Activated CD4-positive, alpha-beta T cell treated with anti-CD3 and anti-CD28 coated beads, Interleukin-2, Interleukin-6, amounts not matched to agents 100 ng/mL and 50 ng/mL, durations not matched to agents 16 hours and 8 hours (primary cell): ENCODE measurements at regions not wholly inside any gene's neighbourhood (a gene's known extent, or its start where the extent isn't known, plus 50 kb on each side); places are given as distances from the start of the nearest gene placed in this dataset.

Experiments
- DNase-seq: peaks from one replicate; pipeline ENCODE4 v3.0.0-alpha.2; 2020

GRCh38 chr10:120641695-120642094 is 184.7 kb downstream of the PLPP4 start:
- DNase-seq: no peak

GRCh38 chr10:120643351-120643750 is 186.3 kb downstream of the PLPP4 start:
- no peak for DNase-seq

- DNase-seq: no peak
These were observed 187.8 kb downstream of the PLPP4 start for GRCh38 chr10:120644556-120645410.

GRCh38 chr10:120646159-120646732 is 189.2 kb downstream of the PLPP4 start:
- no peak for DNase-seq

- DNase-seq: no peak
These were observed 189.9 kb downstream of the PLPP4 start for GRCh38 chr10:120646738-120647456.

GRCh38 chr10:120650705-120651399 is 193.8 kb downstream of the PLPP4 start:
- no peak for DNase-seq

GRCh38 chr10:120656107-120656506 is 195.1 kb upstream of the WDR11 start:
- no peak for DNase-seq

DNA sequence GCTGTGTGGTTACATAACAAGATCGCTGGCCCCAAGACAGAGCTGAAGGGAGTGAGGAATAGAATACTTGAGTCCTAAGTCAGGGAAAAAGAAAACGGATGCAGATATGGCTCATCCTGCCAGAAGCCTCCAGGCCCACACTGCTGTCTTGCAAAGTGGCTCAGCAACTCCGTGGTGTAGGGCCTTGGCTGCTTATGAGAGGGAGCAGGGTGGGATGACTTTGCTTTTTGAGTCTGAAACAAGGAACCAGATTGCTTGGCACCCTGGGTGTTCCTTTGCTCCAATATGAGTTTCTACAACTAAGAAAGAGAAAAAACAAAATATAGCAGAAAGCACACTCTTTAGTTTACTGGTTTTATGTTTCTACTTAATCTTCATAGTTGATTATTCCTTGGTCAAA is 193.8 kb upstream of the WDR11 start:
- no peak for DNase-seq

- DNase-seq: no peak
These were observed 191.9 kb upstream of the WDR11 start for GRCh38 chr10:120658943-120659885.

DNA sequence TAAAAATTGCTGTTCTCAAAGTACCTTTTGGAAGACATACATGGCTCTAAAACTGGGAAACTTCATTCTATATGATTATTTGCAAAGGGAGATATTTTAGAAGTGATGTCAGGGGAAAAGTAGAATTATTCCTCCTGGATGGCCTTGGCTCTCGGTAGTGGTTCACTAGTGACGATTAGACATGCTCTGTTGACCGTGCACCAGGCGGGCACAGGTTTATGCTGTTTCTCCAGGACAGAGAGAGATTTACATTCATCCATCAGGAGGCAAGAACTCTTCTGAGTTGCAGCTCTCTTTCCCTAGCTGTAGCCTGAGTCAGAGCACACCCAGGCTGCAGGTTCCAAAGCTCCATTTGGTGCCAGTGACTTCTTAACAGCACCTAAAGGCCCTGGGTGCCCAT is 184.9 kb upstream of the WDR11 start:
- DNase-seq: no peak

GRCh38 chr10:120667276-120667675 is 183.9 kb upstream of the WDR11 start:
- DNase-seq: no peak

GRCh38 chr10:120671491-120671890 is 179.7 kb upstream of the WDR11 start:
- no peak for DNase-seq

- DNase-seq: no peak
These were observed 167.7 kb upstream of the WDR11 start for GRCh38 chr10:120683454-120683853.

DNA sequence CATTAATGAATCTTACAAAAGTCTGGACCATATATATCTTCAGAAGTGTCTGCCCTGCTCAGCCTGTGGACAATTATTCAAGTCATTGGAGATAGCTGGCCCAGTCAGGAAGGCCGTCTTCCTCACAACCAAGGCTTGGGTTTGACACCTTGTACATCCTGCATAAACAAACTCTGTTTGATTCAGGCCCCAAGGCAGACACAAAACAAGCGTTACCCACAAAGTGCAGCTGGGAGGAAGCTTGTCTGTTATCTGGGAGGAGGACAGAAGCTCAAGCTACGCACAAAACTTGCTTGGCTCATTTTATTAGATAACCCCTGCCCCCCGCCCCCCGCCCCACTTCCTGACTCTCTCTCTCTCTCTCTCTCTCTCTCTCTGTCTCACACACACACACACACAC is 166.9 kb upstream of the WDR11 start:
- DNase-seq: no peak

GRCh38 chr10:120685136-120685535 is 166.0 kb upstream of the WDR11 start:
- no peak for DNase-seq

DNA sequence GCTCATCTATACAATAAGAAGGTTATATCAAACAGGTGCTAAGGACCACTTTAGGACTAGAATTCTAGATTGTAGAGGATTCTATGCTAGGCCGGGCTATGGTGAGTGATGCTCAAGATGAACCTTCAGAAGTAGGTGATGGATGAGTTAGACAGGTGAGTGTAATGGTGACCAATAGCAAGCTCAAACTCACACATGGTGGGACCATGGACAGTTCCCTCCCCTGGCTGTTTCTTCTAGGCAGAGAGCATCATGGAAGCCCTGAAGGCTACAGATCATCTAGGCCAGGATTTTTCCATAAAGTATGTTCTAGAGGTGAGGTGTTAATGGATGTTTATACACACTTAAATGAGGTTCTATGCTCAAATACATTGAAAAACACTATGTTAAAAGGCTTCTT is 162.2 kb upstream of the WDR11 start:
- no peak for DNase-seq

DNA sequence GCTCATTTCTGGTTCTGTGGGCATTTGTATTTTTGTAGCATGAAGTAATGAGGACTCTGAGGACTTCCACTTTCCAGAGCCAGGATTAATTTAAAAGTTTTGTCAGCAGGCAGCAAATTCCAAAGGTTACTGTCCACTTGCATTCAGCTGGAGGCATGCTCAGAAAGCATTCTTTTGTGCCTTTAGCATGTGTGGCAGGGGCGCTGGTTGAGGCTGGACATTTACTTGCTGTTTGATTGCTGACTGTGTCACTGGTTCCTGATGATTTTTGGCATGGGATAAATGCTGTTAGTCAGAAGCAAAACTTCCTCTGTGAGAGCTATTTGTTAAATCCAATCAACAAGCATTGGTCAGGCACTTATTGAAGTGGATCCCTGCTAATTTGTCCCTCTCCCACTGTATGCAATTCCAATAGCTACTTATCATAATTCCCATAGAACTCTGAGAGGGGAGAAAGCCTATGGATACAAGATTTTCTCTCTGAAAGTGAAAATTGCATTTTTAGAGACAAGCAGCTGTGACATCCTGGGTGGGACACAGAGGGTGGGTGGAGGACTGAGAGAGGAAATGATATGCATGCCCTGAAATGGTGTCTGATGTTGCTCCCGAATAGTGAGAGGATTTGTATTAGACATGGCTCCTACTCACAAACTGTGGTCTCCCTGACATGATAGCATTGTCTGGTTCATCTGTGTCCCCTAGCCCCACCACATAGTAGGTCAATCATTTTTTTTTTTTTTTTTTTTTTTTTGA is 161.2 kb upstream of the WDR11 start:
- no peak for DNase-seq

- DNase-seq: no peak
These were observed 159.5 kb upstream of the WDR11 start for GRCh38 chr10:120691625-120692024.

DNA sequence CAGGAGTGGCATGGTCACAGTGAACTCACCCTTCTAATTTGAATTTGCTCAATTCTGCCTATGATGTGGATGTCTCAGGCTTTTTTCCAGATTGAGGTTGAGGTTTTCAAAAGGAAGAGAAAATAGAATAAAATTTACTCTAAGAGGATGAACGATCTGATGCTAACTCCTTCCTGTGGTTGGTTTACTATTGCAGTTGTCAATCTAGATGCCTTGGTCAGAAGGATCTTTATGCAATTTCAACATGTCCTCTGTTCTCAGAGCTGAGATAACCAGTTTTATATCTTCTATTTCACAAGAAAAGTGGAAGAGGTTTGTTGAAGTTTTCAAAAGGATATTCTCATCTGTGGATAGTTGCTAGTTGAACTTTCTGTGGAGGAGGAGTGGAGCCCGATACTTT is 150.7 kb upstream of the WDR11 start:
- no peak for DNase-seq

- no peak for DNase-seq
These were observed 149.8 kb upstream of the WDR11 start for GRCh38 chr10:120701381-120701780.

DNA sequence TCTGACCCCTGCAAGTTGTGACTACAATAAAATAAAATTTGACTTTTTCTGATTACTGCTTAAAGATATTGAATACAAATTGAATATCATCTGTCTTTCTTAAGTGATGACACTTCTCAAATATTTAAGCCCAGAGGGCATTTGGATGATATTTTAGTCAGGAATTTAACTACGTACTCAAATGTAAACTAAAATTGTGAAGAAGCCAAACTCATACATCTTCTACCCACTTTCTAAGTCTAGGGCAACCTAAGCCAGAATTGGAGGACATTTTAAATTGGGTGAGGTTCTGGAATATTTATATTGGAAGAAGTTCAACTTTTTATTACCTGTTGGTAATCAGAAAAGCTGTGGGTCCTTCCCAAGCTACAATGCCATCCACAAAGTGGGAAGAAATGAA is 149.1 kb upstream of the WDR11 start:
- no peak for DNase-seq
